HG03066 (cell line): ENCODE measurements at regions not wholly inside any gene's neighbourhood (a gene's known extent, or its start where the extent isn't known, plus 50 kb on each side); places are given as distances from the start of the nearest gene placed in this dataset.
A peak's percentile ranks its signal among the peaks of the same experiment; 100 is the strongest.

Experiments used
- ATAC-seq: cut with Tn5 transposase; IDR thresholded peaks from one replicate; pipeline ENCODE4 v1.9.1; 2021; ENCODE audit warnings: low read depth; ENCODE audit not compliant: unreplicated experiment

GRCh38 chrX:42725196-42725595 is 52.8 kb downstream of the PPP1R2C start:
- no peak for ATAC-seq

GRCh38 chrX:42720209-42720608 is 57.8 kb downstream of the PPP1R2C start:
- ATAC-seq = no peak

GRCh38 chrX:42715701-42716262 is 62.2 kb downstream of the PPP1R2C start:
- ATAC-seq = no peak

GRCh38 chrX:42714981-42715700 is 62.8 kb downstream of the PPP1R2C start:
- ATAC-seq = peak; percentile 66

GRCh38 chrX:42710452-42710851 is 67.5 kb downstream of the PPP1R2C start:
- ATAC-seq = no peak

- ATAC-seq = no peak
Observed at GRCh38 chrX:42708222-42708621, 69.7 kb downstream of the PPP1R2C start.

GRCh38 chrX:42707742-42708141 is 70.2 kb downstream of the PPP1R2C start:
- ATAC-seq = no peak

- ATAC-seq = no peak
Observed at GRCh38 chrX:42704454-42704853, 73.5 kb downstream of the PPP1R2C start.

GRCh38 chrX:42697544-42697943 is 80.4 kb downstream of the PPP1R2C start:
- no peak for ATAC-seq

GRCh38 chrX:42696536-42697124 is 81.3 kb downstream of the PPP1R2C start:
- ATAC-seq = no peak

GRCh38 chrX:42695800-42696358 is 82.1 kb downstream of the PPP1R2C start:
- ATAC-seq = no peak

- ATAC-seq = no peak
Observed at GRCh38 chrX:42694260-42694815, 83.6 kb downstream of the PPP1R2C start.

GRCh38 chrX:42691196-42691595 is 86.8 kb downstream of the PPP1R2C start:
- no peak for ATAC-seq

- ATAC-seq = no peak
Observed at GRCh38 chrX:42686706-42687105, 91.3 kb downstream of the PPP1R2C start.

GRCh38 chrX:42686296-42686695 is 91.7 kb downstream of the PPP1R2C start:
- no peak for ATAC-seq

GRCh38 chrX:42684065-42684464 is 93.9 kb downstream of the PPP1R2C start:
- ATAC-seq = no peak

GRCh38 chrX:42680666-42681065 is 97.3 kb downstream of the PPP1R2C start:
- ATAC-seq = no peak

GRCh38 chrX:42678133-42678532 is 99.8 kb downstream of the PPP1R2C start:
- no peak for ATAC-seq

- ATAC-seq = no peak
Observed at GRCh38 chrX:42673301-42673810, 104.6 kb downstream of the PPP1R2C start.

GRCh38 chrX:42664680-42665079 is 113.3 kb downstream of the PPP1R2C start:
- ATAC-seq = no peak

- no peak for ATAC-seq
Observed at GRCh38 chrX:42628471-42628870, 149.5 kb downstream of the PPP1R2C start.
